HG02763 (cell line): ENCODE measurements at regions not wholly inside any gene's neighbourhood (a gene's known extent, or its start where the extent isn't known, plus 50 kb on each side); places are given as distances from the start of the nearest gene placed in this dataset.
"Not testable (repeated sequence)": the region's sequence is repeated elsewhere in the genome, so short reads cannot be mapped to it uniquely, and the experiment has no call there.

Experiments
- ATAC-seq: cut with Tn5 transposase; IDR thresholded peaks from one replicate; pipeline ENCODE4 v1.9.1; 2021; ENCODE audit warnings: mild to moderate bottlenecking, moderate library complexity; ENCODE audit not compliant: unreplicated experiment

DNA sequence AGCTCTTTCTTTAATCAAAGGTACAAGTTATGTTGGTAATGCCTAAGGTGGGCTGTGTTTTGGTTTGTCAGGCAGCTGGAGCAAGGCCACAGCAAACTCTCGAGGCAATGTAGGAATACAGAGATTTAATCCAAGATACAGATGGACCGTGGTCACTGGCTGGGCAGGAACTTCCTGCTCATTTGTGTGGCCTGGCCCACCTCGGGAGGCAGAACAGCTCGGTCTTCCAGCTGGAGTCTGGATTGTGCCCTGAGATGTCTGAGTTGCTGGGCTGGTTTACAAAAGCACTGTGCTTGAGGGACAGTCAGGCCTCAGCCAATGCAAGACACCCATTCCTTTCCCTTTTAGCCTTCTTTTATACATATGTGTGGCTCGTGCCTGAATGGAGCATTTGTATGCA, 506.1 kb upstream of the SALL3 start:
- ATAC-seq = no peak

DNA sequence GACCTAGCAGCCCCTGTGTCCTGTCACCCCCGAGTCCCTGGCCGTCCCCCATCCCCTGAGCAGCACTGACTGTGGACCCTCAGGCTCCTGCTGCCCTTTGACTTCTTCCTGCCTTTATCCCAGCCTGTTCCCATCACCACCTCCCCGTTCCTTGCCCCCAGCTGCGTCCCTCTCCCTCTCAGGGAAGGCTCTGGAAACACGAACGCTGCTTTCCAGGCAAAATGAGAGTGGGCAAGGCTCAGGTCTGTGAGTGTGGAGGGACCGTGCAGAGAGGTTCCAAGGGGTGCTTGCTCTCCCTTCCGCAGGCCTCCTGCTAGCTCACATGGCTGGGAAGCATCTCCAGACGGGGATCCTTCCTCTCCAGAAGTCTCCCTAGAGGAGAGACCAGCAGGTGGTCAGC, 501.8 kb upstream of the SALL3 start:
- no peak for ATAC-seq

DNA sequence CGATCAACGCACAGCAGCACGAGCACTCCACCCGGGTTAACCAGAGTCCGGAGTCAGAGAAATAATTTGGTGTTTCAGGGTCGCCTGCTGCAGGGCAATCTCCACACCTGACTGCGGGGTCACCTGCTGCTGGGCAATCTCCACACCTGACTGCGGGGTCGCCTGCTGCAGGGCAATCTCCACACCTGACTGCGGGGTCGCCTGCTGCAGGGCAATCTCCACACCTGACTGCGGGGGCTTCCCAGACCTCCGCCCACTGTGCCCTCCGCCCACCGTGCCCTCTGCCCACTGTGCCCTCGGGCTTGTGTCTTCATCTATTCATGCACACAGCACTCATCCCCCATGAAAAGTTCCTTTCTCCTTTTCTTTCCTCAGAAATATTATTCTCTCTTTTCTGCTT, 500.2 kb upstream of the SALL3 start:
- ATAC-seq = no peak

DNA sequence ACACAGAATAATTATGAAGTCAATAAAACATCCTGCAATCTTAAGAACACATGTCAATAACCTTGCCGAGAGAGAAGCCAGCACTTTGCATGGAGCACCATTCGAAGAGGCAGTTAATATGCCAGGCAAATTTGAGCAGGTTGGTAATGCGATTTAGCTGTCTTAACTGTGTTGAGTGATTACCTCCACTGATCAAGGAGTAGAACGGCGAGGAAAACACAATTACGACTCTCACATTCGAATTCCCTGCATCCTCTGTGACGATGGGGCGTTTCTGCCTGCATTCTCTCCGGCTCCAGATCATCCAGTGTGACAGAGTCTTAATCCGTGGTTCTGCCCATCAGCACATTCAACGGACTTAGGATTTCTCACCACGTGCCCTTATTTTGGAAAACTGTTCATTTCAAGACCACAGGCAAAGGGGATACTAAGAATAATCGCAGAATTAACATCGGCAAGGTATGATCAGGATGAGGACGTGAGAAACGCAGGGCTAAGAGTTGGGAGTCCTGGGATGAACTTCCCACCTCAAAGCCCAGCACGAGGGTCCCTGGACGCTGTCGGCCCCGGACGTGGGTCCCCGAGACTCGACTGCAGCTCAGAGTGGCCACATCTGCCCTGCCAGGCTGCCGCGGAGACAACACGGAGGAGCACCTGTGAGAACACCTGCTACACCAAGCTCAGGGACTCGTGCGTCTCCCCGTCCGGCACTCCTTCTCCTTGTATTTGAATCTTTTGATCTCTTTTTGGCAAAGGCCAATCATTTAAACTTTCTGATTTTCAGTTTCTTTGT, 499.2 kb upstream of the SALL3 start:
- no peak for ATAC-seq

DNA sequence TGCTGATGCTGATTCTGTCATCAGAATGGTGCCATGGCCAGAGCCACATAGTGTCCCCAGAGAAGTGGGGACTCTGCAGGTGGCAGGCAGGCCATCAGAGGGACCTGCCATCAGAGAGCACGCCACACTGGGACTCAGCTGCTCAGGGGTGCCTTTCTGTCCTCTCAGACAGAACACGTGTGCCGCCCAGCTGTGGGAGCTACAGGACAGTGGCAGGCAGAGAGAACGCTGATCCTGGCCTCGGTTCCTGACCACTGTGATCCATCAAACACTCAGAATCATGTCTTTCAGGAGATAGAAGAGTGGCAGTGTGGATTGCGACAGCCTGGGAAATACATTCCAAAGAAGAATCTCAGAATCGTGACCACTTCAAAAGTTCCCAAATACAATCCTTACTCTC, 497.2 kb upstream of the SALL3 start:
- no peak for ATAC-seq

GRCh38 chr18:78487649-78488048, 492.0 kb upstream of the SALL3 start:
- no peak for ATAC-seq

GRCh38 chr18:78492064-78492812, 487.4 kb upstream of the SALL3 start:
- ATAC-seq = no peak

DNA sequence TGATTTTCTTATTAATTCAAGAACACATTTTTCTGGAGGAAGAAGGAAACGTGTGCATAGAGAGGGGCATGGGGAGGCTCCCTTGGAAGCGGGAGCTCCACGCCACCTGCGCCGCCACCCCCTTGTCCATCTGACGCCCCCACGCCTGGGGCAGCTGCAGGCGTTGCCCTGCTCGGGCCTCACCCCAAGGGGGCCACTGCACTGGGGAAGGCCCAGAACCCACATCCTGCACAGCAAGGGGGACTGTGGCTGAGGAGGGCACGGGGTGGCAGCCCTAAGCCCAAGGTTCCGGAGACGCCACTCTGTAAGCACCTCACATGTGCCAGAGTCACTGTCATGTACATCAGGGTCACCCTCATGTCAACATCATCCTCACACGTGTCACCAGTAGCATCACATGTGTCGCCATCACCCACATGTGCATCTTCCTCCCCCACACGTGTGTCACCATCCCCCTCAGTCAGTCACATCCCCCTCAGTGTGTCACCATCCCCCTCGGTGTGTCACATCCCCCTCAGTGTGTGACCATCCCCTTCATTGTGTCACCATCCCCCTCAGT, 486.7 kb upstream of the SALL3 start:
- ATAC-seq = no peak

GRCh38 chr18:78493490-78493889, 486.1 kb upstream of the SALL3 start:
- not testable (repeated sequence) for ATAC-seq

- no peak for ATAC-seq
Observed at GRCh38 chr18:78494204-78495085, 485.2 kb upstream of the SALL3 start.

- ATAC-seq = no peak
Observed at GRCh38 chr18:78495550-78495949, 484.1 kb upstream of the SALL3 start.

GRCh38 chr18:78496079-78496478, 483.5 kb upstream of the SALL3 start:
- ATAC-seq = no peak

DNA sequence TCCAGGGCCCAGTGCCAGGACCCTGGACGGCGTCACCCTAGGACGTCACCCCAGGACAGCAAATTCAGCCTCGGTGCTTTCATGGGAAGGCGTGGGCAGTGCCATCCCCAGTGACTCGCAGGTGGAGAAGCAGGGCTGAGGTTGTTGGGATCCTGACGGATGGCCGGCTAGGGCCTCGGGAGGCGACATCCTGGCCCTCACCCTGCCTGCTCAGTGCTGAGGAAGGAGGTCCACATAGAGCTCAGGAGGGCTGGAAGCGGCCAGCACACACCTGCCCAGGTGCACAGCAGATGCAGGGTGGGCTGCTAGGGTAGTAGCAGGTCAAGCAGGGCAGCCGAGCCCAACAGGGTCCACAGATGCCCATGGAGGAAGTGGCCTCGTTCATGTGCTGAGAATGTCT, 482.0 kb upstream of the SALL3 start:
- no peak for ATAC-seq

GRCh38 chr18:78499586-78499985, 480.0 kb upstream of the SALL3 start:
- ATAC-seq = no peak

DNA sequence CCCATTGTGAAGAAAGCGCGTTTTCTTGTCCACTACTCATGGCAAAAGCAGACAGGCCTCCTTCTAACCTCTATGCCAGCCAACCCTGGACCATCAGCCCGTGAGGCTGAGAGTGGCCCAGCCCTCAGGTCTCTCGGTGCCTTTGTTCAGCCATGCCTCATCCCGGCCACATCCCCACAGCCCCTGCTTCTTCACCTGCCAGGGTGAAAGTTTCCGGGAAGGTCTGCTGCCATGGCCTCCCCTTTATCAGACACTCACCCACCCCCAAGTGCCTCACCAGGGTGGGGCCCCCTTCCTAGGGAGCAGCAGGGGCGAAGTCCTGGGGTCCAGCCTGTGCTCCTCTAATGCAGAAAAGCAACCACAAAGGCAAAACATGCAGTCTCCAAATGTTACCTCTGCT, 478.4 kb upstream of the SALL3 start:
- no peak for ATAC-seq

- no peak for ATAC-seq
Observed at GRCh38 chr18:78503129-78503528, 476.5 kb upstream of the SALL3 start.

DNA sequence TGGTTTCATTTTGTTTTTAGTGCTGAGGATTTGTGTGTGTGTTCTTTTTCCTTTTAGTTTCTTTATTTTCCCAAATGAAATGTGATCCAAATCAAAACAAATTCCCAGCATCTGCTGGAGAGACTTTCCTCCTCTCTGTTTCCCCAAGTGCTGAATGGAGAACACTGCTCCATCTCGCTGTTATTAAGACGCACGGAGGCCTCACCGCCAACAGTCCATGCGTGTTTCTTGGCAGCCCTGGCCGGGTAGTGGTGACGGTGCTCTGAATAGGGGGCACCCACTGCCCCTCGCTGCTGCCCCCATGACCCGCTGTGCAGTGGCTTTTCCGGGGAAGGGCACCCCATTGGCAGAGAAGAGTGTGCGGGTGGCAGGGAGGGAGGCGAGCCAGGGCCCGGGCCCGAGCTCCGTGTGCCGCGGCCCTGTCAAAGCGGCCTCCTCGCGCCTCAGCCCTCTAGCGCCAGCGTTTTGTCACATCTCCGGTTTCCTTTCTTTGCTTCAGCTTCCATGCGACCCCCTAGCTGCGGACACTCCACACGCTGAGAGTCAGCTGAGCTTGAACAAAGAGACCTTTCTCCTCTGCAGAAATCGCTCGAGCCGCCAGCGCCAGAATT, 473.7 kb upstream of the SALL3 start:
- ATAC-seq = no peak

DNA sequence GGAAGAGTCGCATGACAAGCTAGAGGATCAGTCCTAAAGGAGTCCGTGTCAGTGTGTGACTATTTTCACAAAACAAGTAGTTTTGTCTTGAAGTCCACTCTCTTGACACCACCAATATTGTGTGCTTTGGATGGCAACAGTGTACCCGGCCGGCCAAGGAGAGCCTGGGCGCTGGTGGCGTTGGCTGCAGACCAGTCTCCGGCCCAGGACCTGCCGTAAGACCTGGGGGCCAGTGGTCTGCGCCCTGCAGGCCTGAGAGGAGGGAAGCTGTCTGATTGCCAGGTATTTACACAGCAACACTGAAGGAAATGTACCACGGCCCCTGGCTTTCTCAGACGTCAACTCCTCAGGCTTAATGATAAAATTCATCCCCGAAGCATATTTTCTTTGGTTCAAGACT, 472.4 kb upstream of the SALL3 start:
- ATAC-seq = no peak

DNA sequence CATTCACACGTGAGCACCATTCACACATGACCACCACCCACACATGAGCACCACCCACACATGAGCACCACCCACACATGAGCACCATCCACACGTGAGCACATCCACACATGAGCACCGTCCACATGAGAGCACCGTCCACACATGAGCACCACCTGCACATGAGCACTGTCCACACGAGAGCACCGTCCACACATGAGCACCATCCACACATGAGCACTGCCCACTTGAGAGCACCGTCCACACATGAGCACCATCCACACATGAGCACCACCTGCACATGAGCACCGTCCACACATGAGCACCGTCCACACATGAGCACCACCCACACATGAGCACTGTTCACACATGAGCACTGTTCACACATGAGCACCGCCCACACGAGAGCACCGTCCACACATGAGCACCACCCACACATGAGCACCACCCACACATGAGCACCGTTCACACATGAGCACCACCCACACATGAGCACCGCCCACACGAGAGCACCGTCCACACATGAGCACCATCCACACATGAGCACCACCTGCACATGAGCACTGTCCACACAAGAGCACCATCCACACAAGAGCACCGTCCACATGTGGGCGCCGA, 471.3 kb upstream of the SALL3 start:
- ATAC-seq = not testable (repeated sequence)

- no peak for ATAC-seq
Observed at GRCh38 chr18:78510091-78510490, 469.5 kb upstream of the SALL3 start.
